KMS-11 (cell line): ENCODE measurements at regions not wholly inside any gene's neighbourhood (a gene's known extent, or its start where the extent isn't known, plus 50 kb on each side); places are given as distances from the start of the nearest gene placed in this dataset.
"Not testable (repeated sequence)": the region's sequence is repeated elsewhere in the genome, so short reads cannot be mapped to it uniquely, and the experiment has no call there.

ENCODE experiments used
- H2AFZ ChIP-seq: fragments of 200-600 bp; sonication (generic); 2 replicates; pipeline ENCODE4 v1.6.1; 2016; ENCODE audit warnings: antibody characterized with exemption, mixed run types, low read depth
- H3K27ac ChIP-seq: fragments of 200-600 bp; sonication (generic); 2 replicates; pipeline ENCODE4 v1.6.1; 2016; ENCODE audit warnings: mild to moderate bottlenecking, mixed run types
- H3K27me3 ChIP-seq: fragments of 200-600 bp; sonication (generic); 2 replicates; pipeline ENCODE4 v1.6.1; 2017; ENCODE audit warnings: mild to moderate bottlenecking, low read depth, mixed run types, moderate library complexity; ENCODE audit not compliant: insufficient read depth
- H3K36me3 ChIP-seq: fragments of 200-600 bp; sonication (generic); 2 replicates; pipeline ENCODE4 v1.6.1; 2017; ENCODE audit warnings: mild to moderate bottlenecking, mixed run types; ENCODE audit not compliant: insufficient read depth
- H3K4me1 ChIP-seq: fragments of 200-600 bp; sonication (generic); 2 replicates; pipeline ENCODE4 v1.6.1; 2016; ENCODE audit warnings: mild to moderate bottlenecking, low read depth, mixed run types; ENCODE audit not compliant: poor library complexity, severe bottlenecking
- H3K4me2 ChIP-seq: fragments of 200-600 bp; sonication (generic); 2 replicates; pipeline ENCODE4 v1.7.0; 2016; ENCODE audit warnings: mild to moderate bottlenecking, mixed run types
- H3K4me3 ChIP-seq: fragments of 200-600 bp; sonication (generic); IDR thresholded peaks from 2 replicates; pipeline ENCODE4 v1.6.1; 2017; ENCODE audit warnings: low read depth, low read length, mixed read lengths; ENCODE audit not compliant: insufficient read depth
- H3K79me2 ChIP-seq: fragments of 200-600 bp; sonication (generic); 2 replicates; pipeline ENCODE4 v1.6.1; 2016; ENCODE audit warnings: low read depth, mixed run types; ENCODE audit not compliant: insufficient read depth
- H3K9ac ChIP-seq: fragments of 200-600 bp; sonication (generic); 2 replicates; pipeline ENCODE4 v1.6.1; 2016; ENCODE audit warnings: mild to moderate bottlenecking, mixed run types
- H4K20me1 ChIP-seq: fragments of 200-600 bp; sonication (generic); 2 replicates; pipeline ENCODE4 v1.6.1; 2016; ENCODE audit warnings: mild to moderate bottlenecking, mixed run types; ENCODE audit not compliant: insufficient read depth
- CTCF ChIP-seq: fragments of 200-600 bp; sonication (generic); conservative IDR thresholded peaks from 2 replicates; pipeline ENCODE4 v1.6.1; 2017; ENCODE audit warnings: low read depth, mild to moderate bottlenecking, antibody characterized with exemption, low read length, moderate library complexity, mixed read lengths

GRCh38 chr4:64738240-64738639 is 329.0 kb upstream of the TECRL start:
- Histone ChIP-seq H3K27ac (no peak overlapping the region), H3K9ac (no peak overlapping the region), H3K79me2 (no peaks in the 10 kb centered on the region)

GRCh38 chr4:64737854-64738138 is 328.5 kb upstream of the TECRL start:
- not testable (repeated sequence) for H4K20me1 ChIP-seq, H3K4me3 ChIP-seq, H3K36me3 ChIP-seq, H3K79me2 ChIP-seq, H3K9ac ChIP-seq, H3K27me3 ChIP-seq, H3K4me2 ChIP-seq, H3K27ac ChIP-seq, H3K4me1 ChIP-seq, H2AFZ ChIP-seq

More at GRCh38 chr4:64738240-64738639, 329.0 kb upstream of the TECRL start:
- no peak overlapping the region for H3K4me3 ChIP-seq
- H4K20me1 ChIP-seq = no peaks in the 10 kb centered on the region
- no peaks in the 10 kb centered on the region for H3K36me3 ChIP-seq
- no peaks in the 10 kb centered on the region for H3K27me3 ChIP-seq
- no peak overlapping the region for H3K4me2 ChIP-seq
- no peak overlapping the region for H2AFZ ChIP-seq
- no peak for TF ChIP-seq CTCF
- H3K4me1 ChIP-seq = no peaks in the 10 kb centered on the region

- Histone ChIP-seq H3K4me2 (no peak overlapping the region), H2AFZ (no peak overlapping the region), H3K9ac (no peak overlapping the region), H3K27me3 (no peaks in the 10 kb centered on the region), H4K20me1 (no peaks in the 10 kb centered on the region), H3K36me3 (no peaks in the 10 kb centered on the region), H3K4me3 (no peak overlapping the region), H3K79me2 (no peaks in the 10 kb centered on the region), H3K4me1 (no peaks in the 10 kb centered on the region), H3K27ac (no peak overlapping the region)
- no peak for TF ChIP-seq CTCF
Measured at GRCh38 chr4:64737026-64737853, 328.0 kb upstream of the TECRL start.

- Histone ChIP-seq H3K79me2 (no peaks in the 10 kb centered on the region), H3K27ac (no peak overlapping the region), H3K9ac (no peak overlapping the region), H3K4me2 (no peak overlapping the region), H2AFZ (no peak overlapping the region), H4K20me1 (no peaks in the 10 kb centered on the region), H3K27me3 (no peaks in the 10 kb centered on the region), H3K4me3 (no peak overlapping the region), H3K36me3 (no peaks in the 10 kb centered on the region), H3K4me1 (no peaks in the 10 kb centered on the region)
- no peak for TF ChIP-seq CTCF
Measured at GRCh38 chr4:64729561-64729960, 320.3 kb upstream of the TECRL start.

- Histone ChIP-seq H2AFZ (no peak overlapping the region), H3K79me2 (no peaks in the 10 kb centered on the region), H3K4me3 (no peak overlapping the region), H4K20me1 (no peaks in the 10 kb centered on the region), H3K4me1 (no peaks in the 10 kb centered on the region), H3K27me3 (no peaks in the 10 kb centered on the region), H3K36me3 (no peaks in the 10 kb centered on the region), H3K27ac (no peak overlapping the region), H3K9ac (no peak overlapping the region), H3K4me2 (no peak overlapping the region)
- TF ChIP-seq CTCF = no peak
Measured at GRCh38 chr4:64727960-64728359, 318.7 kb upstream of the TECRL start.

- not testable (repeated sequence) for H2AFZ ChIP-seq, H3K9ac ChIP-seq, H4K20me1 ChIP-seq, H3K27me3 ChIP-seq, H3K4me2 ChIP-seq, H3K79me2 ChIP-seq, H3K36me3 ChIP-seq, H3K4me3 ChIP-seq, H3K27ac ChIP-seq, H3K4me1 ChIP-seq
Measured at GRCh38 chr4:64727391-64727790, 318.1 kb upstream of the TECRL start.
